Osteocyte (in vitro differentiated cells): ENCODE measurements at regions not wholly inside any gene's neighbourhood (a gene's known extent, or its start where the extent isn't known, plus 50 kb on each side); places are given as distances from the start of the nearest gene placed in this dataset.

ENCODE experiments used
- DNase-seq: peaks from one replicate; pipeline ENCODE4 v3.0.0; 2021; ENCODE audit warnings: mixed read lengths; ENCODE audit not compliant: unreplicated experiment; ENCODE audit errors: extremely low spot score
- H3K27ac Mint-ChIP-seq: one replicate; pipeline ENCODE4 v1.8.0; 2021; ENCODE audit warnings: mild to moderate bottlenecking, mixed read lengths; ENCODE audit not compliant: unreplicated experiment
- H3K27me3 Mint-ChIP-seq: one replicate; pipeline ENCODE4 v1.8.0; 2021; ENCODE audit warnings: mixed read lengths; ENCODE audit not compliant: unreplicated experiment
- H3K36me3 Mint-ChIP-seq: one replicate; pipeline ENCODE4 v1.8.0; 2021; ENCODE audit warnings: mixed read lengths; ENCODE audit not compliant: unreplicated experiment
- H3K4me1 Mint-ChIP-seq: one replicate; pipeline ENCODE4 v1.8.0; 2021; ENCODE audit warnings: mixed read lengths; ENCODE audit not compliant: unreplicated experiment
- H3K4me3 Mint-ChIP-seq: one replicate; pipeline ENCODE4 v1.8.0; 2021; ENCODE audit warnings: mild to moderate bottlenecking, moderate library complexity, mixed read lengths; ENCODE audit not compliant: unreplicated experiment
- H3K9me3 Mint-ChIP-seq: one replicate; pipeline ENCODE4 v1.8.0; 2021; ENCODE audit warnings: mixed read lengths; ENCODE audit not compliant: unreplicated experiment
- TF ChIP-seq, protein P1 (sequence below): fragments of 200-600 bp; sonication (generic); IDR thresholded peaks from 2 replicates; pipeline ENCODE4 v1.5.0; 2021; ENCODE audit warnings: antibody characterized with exemption, mild to moderate bottlenecking, moderate library complexity

DNA sequence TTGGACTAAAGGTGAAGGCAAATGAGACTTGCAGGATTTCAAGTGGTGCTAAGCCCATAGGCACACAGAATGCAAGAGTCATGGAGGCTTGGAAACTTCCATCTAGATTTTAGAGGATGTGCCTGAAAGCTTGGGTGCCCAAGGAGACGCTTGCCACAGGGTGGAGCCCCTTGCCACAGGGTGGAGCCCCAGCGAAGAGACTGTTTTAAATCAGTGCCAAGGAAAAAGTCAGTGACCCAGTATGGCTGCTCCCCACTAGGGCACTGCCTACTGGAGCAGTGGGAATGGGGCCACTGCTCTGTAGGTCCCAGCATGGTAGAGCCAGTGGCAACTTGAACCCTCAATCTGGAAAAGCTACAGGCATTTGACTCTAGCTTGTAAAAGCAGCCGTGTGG is 794.2 kb upstream of the LCORL start:
- Mint-ChIP-seq H3K4me1 (peaks cover 4% of the 10 kb centered on the region), H3K36me3 (no peaks in the 10 kb centered on the region), H3K27me3 (peaks cover 9% of the 10 kb centered on the region), H3K9me3 (no peaks in the 10 kb centered on the region), H3K4me3 (no peak overlapping the region), H3K27ac (no peak overlapping the region)
- TF ChIP-seq, protein P1, sequence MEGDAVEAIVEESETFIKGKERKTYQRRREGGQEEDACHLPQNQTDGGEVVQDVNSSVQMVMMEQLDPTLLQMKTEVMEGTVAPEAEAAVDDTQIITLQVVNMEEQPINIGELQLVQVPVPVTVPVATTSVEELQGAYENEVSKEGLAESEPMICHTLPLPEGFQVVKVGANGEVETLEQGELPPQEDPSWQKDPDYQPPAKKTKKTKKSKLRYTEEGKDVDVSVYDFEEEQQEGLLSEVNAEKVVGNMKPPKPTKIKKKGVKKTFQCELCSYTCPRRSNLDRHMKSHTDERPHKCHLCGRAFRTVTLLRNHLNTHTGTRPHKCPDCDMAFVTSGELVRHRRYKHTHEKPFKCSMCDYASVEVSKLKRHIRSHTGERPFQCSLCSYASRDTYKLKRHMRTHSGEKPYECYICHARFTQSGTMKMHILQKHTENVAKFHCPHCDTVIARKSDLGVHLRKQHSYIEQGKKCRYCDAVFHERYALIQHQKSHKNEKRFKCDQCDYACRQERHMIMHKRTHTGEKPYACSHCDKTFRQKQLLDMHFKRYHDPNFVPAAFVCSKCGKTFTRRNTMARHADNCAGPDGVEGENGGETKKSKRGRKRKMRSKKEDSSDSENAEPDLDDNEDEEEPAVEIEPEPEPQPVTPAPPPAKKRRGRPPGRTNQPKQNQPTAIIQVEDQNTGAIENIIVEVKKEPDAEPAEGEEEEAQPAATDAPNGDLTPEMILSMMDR = no peak
- DNase-seq = no peak

- TF ChIP-seq, protein P1 = no peak
Observed at GRCh38 chr4:18815081-18815778, 793.7 kb upstream of the LCORL start.

GRCh38 chr4:18813771-18814170 is 792.2 kb upstream of the LCORL start:
- DNase-seq = no peak
- TF ChIP-seq, protein P1 = no peak
- Mint-ChIP-seq H3K4me1 (peaks cover 4% of the 10 kb centered on the region), H3K36me3 (no peaks in the 10 kb centered on the region), H3K27ac (no peak overlapping the region), H3K9me3 (no peaks in the 10 kb centered on the region), H3K4me3 (no peak overlapping the region), H3K27me3 (peaks cover 9% of the 10 kb centered on the region)

More at GRCh38 chr4:18815081-18815778, 793.7 kb upstream of the LCORL start:
- Mint-ChIP-seq H3K27ac (no peak overlapping the region), H3K4me3 (no peak overlapping the region), H3K4me1 (peaks cover 4% of the 10 kb centered on the region), H3K27me3 (peaks cover 9% of the 10 kb centered on the region), H3K36me3 (no peaks in the 10 kb centered on the region), H3K9me3 (no peaks in the 10 kb centered on the region)
- DNase-seq = no peak

DNA sequence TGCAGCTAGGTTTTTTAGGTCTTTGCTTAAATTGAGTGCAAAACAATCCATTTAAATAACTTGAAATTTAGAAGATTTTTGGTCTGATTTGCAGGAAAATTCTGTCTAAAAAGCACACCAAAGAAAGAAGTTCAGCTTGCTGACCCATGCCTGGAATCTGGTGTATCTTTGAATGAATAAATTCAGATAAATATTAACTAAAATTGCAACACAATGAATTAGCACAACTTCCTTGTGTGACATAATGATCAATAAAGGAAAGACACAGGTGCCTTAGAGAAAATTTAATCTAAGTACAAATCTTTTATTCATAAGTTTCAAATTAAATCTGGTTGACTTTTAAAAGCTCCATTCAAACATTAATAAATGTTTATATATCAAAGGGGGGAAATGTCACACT is 791.5 kb upstream of the LCORL start:
- Mint-ChIP-seq H3K27ac (no peak overlapping the region), H3K9me3 (no peaks in the 10 kb centered on the region), H3K27me3 (peaks cover 9% of the 10 kb centered on the region), H3K36me3 (no peaks in the 10 kb centered on the region), H3K4me1 (peaks cover 4% of the 10 kb centered on the region), H3K4me3 (no peak overlapping the region)
- no peak for DNase-seq
- TF ChIP-seq, protein P1 = no peak

DNA sequence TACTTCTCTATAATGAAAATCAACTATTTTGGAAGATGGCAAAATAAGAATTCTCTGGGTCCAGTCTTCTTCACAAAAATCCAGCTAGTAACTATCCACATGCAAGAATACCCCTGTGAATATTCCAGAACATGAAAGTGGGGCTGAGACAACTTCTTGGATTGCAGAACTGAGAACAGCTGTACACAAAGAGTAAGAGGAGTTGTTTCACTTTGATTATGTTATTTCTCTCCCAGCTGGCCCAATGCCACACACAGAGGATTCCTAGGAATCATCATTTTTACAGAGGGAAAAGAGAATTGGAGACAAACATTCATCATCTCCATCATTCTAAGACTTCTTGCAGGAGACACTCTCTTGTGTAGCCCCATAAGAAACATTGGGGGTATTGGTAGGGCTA is 782.2 kb upstream of the LCORL start:
- H3K27ac Mint-ChIP-seq = no peak overlapping the region
- peaks cover 4% of the 10 kb centered on the region for H3K27me3 Mint-ChIP-seq
- TF ChIP-seq, protein P1 = no peak
- DNase-seq = no peak
- no peaks in the 10 kb centered on the region for H3K9me3 Mint-ChIP-seq
- no peaks in the 10 kb centered on the region for H3K36me3 Mint-ChIP-seq
- no peaks in the 10 kb centered on the region for H3K4me1 Mint-ChIP-seq
- no peak overlapping the region for H3K4me3 Mint-ChIP-seq
